ENCODE measurements at regions not wholly inside any gene's neighbourhood (a gene's known extent, or its start where the extent isn't known, plus 50 kb on each side); places are given as distances from the start of the nearest gene placed in this dataset.
"Not testable (repeated sequence)": the region's sequence is repeated elsewhere in the genome, so short reads cannot be mapped to it uniquely, and the experiment has no call there.

DNA sequence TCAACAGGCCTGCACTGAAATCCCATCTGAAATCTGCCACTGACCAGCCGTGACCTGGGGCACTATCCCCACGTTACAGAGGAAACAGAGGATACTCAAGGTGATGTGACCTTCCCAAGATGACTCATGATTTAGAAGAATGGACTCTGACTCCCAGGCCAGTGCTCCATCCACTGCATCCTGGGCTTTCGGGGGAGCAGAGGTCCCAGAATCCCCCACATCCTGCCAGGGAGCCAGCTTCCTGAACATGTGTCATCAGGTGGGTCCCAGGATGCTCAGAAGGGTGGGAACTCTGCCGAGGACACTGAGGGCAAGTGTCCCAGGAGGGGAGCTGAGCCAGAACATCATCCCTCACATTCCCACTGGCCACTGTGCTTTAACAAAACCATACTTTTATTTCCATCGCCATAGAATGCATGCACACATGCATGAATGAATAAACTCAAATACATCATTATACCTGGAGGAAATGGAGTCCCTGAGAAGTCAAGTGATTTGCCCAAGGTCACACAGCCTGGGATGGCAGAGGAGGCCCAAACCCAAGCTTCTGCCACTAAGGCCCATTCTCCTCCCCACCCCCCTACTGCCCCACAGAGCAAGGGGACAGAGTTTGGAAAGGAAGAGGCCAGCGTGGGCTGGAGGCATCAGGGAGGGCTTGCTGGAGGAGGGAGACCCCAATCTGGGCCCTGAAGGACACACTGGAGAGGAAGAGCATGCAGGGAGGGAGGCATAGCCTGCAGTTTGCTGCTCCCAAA lies 189.4 kb downstream of the MATN1 start:
- DNase-seq (ENCODE audit: low read depth in 3 of 3, low spot score in 1 of 3): no peak

DNA sequence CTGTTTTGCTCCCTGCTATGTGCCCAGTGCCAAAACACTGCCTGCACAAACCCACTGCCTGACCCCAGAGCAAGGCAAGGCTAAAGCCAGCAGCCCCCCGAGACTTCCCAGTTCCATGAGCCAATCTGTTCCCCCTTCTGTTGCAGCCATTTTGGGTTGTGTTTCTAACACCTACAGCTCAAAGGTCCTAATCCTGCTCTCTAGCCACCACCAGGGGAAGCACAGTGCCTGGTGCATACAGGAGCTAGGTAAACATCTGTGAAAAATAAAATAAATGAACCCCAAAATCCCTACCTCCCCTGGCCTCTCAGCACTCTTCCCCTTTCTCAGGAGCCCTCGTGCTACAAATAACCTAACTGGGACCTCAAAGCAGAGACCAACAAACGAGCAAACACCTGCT lies 190.2 kb downstream of the MATN1 start:
- no peak for DNase-seq (ENCODE audit: low read depth in 3 of 3, low spot score in 1 of 3)

- DNase-seq (ENCODE audit: low read depth in 3 of 3, low spot score in 1 of 3): no peak
Measured at GRCh38 chr1:30532621-30533020, 190.8 kb downstream of the MATN1 start.

- no peak for DNase-seq (ENCODE audit: low read depth in 3 of 3, low spot score in 1 of 3)
Measured at GRCh38 chr1:30527511-30528140, 195.8 kb downstream of the MATN1 start.

GRCh38 chr1:30526652-30527345 lies 196.6 kb downstream of the MATN1 start:
- no peak for DNase-seq (ENCODE audit: low read depth in 3 of 3, low spot score in 1 of 3)

- DNase-seq (ENCODE audit: low read depth in 3 of 3, low spot score in 1 of 3): no peak
Measured at GRCh38 chr1:30525971-30526651, 197.3 kb downstream of the MATN1 start.

DNA sequence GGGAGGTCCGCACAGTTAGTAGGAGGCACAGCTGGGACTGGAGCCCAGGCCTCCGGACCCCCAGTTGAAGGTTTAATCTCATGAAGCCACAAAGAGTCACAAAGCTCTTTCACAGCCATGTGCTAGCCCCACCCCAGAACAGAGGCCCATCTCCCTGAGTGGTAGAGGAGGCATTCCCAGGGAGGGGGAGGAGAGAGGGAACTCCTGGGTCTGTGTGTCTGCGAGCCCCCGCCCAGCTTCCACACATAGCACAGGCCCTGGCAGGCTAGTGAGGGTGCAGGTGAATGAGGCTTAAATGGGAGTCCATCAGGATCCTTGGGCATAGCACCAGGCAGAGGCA lies 197.8 kb downstream of the MATN1 start:
- no peak for DNase-seq (ENCODE audit: low read depth in 3 of 3, low spot score in 1 of 3)

GRCh38 chr1:30524840-30525617 lies 198.4 kb downstream of the MATN1 start:
- no peak for DNase-seq (ENCODE audit: low read depth in 3 of 3, low spot score in 1 of 3)

DNA sequence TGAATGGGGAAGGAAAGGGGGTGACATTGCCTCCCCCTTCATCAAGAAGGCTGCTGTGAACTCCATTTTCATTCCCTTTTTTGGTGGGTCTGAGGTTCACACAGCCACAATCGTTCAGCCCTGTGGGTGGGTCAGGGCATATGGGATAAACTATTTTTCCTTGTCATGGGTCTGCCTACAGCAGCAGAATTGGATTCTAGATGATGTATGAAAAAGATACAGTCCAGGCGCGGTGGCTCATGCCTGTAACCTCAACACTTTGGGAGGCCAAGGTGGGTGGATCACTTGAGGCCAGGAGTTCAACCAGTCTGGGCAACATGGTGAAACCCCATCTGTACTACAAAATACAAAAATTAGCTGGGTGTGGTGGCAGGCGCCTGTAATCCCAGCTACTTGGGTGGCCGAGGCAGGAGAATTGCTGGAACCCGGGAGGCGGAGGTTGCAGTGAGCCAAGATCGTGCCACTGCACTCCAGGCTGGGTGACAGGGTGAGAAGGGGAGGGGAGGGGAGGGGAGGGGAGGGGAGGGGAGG lies 199.3 kb downstream of the MATN1 start:
- not testable (repeated sequence) for DNase-seq (ENCODE audit: low read depth in 3 of 3, low spot score in 1 of 3)

DNA sequence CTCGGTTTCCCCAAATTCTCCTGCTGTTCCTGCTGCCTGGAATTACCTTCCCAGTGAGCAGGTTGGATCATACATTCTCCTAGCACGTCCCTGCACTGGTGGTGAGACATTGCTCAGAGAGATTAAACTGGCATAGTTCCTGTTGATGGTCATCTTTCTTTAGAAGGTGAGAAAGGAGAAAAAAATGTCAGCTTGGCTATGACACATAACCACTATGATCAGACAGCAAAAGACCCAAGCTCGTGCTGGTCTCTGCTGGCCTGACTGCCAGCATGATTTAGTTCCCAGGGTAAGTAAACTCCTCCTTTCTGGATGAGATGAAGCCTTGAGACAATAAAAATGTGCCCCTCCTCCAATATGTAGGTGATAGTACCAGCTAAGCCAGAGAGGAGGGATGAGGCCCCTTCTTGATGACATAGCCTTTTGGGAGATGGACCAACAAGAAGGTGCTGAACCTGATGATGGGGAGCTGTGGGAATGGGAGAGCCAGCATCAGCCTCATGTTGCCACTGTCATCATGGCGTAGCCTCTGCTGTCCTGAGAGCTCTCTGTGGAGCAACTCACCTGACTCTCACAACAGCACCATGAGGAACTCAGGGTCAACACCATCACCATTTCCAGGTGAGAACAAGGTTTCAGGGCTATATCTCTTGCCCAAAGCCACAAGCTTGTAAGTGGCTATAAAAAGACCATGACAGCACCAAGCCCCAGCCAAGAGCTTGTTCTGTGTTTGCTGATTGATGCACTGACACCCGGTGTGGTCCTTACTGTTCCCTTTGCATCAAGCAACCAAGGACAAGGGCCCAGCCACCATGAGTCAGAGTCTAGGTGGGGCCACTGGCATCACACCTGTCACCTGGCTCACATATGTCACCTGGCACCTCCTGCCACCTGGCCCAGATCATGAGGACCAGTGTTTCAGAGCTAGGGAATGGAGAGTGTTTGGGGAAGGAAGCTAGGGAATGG lies 200.0 kb downstream of the MATN1 start:
- DNase-seq (ENCODE audit: low read depth in 3 of 3, low spot score in 1 of 3): no peak

GRCh38 chr1:30522031-30523004 lies 201.1 kb downstream of the MATN1 start:
- no peak for DNase-seq (ENCODE audit: low read depth in 3 of 3, low spot score in 1 of 3)

DNA sequence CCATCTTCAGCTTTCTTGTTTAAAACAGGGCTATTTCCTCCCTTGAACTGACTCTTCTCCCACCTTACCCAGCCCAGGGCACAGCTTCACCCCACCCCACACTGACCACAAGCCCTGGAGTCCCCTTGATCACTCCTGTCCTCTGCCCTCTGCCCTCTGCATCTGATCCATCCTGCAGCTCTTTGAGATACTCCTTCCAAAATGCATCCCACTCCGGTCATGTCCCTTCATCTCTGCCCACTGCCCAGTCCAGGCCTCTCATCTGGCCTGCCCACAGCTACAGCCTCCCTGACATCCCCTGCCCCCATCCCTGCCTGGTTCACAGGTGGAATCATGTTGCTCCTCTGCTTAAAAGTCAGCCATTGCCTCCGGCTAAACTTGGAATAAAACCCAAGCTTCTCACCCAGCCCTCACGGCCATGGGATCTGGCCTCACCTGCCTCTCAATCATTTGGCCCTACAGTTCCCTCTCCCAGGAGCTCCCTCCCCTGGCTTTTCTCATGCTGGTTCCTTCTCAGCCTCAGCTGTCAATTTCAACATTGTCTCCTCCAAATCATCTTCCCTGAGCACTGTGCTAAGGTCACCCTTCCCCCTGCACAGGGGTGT lies 202.0 kb downstream of the MATN1 start:
- no peak for DNase-seq (ENCODE audit: low read depth in 3 of 3, low spot score in 1 of 3)

- no peak for DNase-seq (ENCODE audit: low read depth in 3 of 3, low spot score in 1 of 3)
Measured at GRCh38 chr1:30520476-30520875, 202.9 kb downstream of the MATN1 start.

DNA sequence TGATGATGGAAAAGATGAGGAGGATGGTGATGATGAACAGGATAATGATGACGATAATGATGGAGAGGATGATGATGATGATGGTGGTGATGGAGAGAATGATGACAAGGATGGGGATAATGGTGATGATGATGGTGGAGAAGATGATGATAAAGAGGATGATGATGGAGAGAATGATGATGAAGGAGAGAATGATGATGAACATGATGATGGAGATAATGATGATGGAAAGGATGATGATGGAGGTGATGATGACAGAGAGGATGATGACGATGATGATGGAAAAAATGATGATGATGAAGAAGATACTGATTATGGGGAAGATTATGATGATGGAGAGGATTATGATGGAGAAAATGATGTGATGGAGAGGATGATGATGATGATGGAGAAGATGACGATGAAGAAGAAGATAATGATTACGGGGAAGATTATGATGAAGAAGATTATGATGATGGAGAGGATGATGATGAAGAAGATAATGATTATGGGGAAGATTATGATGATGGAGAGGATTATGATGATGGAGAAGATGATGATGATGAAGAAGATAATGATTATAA lies 204.1 kb downstream of the MATN1 start:
- DNase-seq (ENCODE audit: low read depth in 3 of 3, low spot score in 1 of 3): no peak

DNA sequence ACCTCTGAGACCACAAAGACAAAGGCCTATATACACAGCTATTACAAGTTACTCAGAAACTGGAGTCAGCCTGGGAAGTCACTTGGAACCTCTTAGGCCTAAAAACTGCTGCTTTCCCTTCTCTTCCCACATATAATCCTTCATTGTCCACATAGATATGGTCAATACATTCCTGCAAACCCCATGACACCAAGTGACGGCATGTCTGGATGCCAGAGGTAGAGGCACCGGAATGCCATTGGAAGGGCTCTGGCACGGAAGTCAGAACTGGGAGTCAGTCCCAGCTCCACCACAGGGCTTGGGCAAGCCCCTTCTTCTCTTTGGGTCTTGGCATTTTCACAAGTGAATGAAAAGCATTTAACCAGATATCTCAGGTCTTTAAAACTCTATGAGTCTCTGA lies 204.7 kb downstream of the MATN1 start:
- no peak for DNase-seq (ENCODE audit: low read depth in 3 of 3, low spot score in 1 of 3)

GRCh38 chr1:30518186-30518585 lies 205.2 kb downstream of the MATN1 start:
- no peak for DNase-seq (ENCODE audit: low read depth in 3 of 3, low spot score in 1 of 3)

GRCh38 chr1:30517666-30518065 lies 205.7 kb downstream of the MATN1 start:
- not testable (repeated sequence) for DNase-seq (ENCODE audit: low read depth in 3 of 3, low spot score in 1 of 3)

- DNase-seq (ENCODE audit: low read depth in 3 of 3, low spot score in 1 of 3): not testable (repeated sequence)
Measured at GRCh38 chr1:30517241-30517640, 206.1 kb downstream of the MATN1 start.
